ENCODE measurements at regions not wholly inside any gene's neighbourhood (a gene's known extent, or its start where the extent isn't known, plus 50 kb on each side); places are given as distances from the start of the nearest gene placed in this dataset.

GRCh38 chr1:164477343-164477742, 81.6 kb upstream of the PBX1 start:
- H3K4me3 Mint-ChIP-seq = no peak overlapping the region
- TF ChIP-seq E2F1 (CRISPR knock-in tag; IDR thresholded peaks at IDR 0.05) = no peak
- TF ChIP-seq, protein P1, sequence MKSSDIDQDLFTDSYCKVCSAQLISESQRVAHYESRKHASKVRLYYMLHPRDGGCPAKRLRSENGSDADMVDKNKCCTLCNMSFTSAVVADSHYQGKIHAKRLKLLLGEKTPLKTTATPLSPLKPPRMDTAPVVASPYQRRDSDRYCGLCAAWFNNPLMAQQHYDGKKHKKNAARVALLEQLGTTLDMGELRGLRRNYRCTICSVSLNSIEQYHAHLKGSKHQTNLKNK (CRISPR knock-in tag; IDR thresholded peaks at IDR 0.05) = no peak
- peaks cover 15% of the 10 kb centered on the region for H3K4me1 Mint-ChIP-seq
- H3K36me3 Mint-ChIP-seq = no peaks in the 10 kb centered on the region
- H3K27ac Mint-ChIP-seq = no peak overlapping the region
- DNase-seq (ENCODE audit: low spot score) = no peak
- CTCF ChIA-PET = no interaction called here
- no peaks in the 10 kb centered on the region for H3K27me3 Mint-ChIP-seq (ENCODE audit: low read depth)
- POLR2A ChIA-PET = no interaction called here
- peaks cover 9% of the 10 kb centered on the region; the same call in 1 of the 2 replicates for H3K9me3 Mint-ChIP-seq
- ATAC-seq = peak; percentile 77

GRCh38 chr1:164479242-164479641, 79.7 kb upstream of the PBX1 start:
- no peak for TF ChIP-seq ZNF512 (CRISPR knock-in tag; IDR thresholded peaks at IDR 0.05; ENCODE audit: borderline replicate concordance)
- TF ChIP-seq MXD4 (CRISPR knock-in tag; IDR thresholded peaks at IDR 0.05; ENCODE audit: borderline replicate concordance) = no peak
- TF ChIP-seq TEAD1 (CRISPR knock-in tag; IDR thresholded peaks at IDR 0.05) = no peak
- TF ChIP-seq, protein P2, sequence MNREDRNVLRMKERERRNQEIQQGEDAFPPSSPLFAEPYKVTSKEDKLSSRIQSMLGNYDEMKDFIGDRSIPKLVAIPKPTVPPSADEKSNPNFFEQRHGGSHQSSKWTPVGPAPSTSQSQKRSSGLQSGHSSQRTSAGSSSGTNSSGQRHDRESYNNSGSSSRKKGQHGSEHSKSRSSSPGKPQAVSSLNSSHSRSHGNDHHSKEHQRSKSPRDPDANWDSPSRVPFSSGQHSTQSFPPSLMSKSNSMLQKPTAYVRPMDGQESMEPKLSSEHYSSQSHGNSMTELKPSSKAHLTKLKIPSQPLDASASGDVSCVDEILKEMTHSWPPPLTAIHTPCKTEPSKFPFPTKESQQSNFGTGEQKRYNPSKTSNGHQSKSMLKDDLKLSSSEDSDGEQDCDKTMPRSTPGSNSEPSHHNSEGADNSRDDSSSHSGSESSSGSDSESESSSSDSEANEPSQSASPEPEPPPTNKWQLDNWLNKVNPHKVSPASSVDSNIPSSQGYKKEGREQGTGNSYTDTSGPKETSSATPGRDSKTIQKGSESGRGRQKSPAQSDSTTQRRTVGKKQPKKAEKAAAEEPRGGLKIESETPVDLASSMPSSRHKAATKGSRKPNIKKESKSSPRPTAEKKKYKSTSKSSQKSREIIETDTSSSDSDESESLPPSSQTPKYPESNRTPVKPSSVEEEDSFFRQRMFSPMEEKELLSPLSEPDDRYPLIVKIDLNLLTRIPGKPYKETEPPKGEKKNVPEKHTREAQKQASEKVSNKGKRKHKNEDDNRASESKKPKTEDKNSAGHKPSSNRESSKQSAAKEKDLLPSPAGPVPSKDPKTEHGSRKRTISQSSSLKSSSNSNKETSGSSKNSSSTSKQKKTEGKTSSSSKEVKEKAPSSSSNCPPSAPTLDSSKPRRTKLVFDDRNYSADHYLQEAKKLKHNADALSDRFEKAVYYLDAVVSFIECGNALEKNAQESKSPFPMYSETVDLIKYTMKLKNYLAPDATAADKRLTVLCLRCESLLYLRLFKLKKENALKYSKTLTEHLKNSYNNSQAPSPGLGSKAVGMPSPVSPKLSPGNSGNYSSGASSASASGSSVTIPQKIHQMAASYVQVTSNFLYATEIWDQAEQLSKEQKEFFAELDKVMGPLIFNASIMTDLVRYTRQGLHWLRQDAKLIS (CRISPR knock-in tag; IDR thresholded peaks at IDR 0.05; ENCODE audit: borderline replicate concordance) = no peak
- TF ChIP-seq TEAD4 (CRISPR knock-in tag; IDR thresholded peaks at IDR 0.05) = no peak
- TF ChIP-seq GTF2I (CRISPR knock-in tag; conservative IDR thresholded peaks at IDR 0.05) = no peak
- no peak for DNase-seq (ENCODE audit: low spot score)
- H3K27me3 Mint-ChIP-seq (ENCODE audit: low read depth) = no peaks in the 10 kb centered on the region
- no peak overlapping the region for H3K4me3 Mint-ChIP-seq
- CTCF ChIA-PET = no interaction called here
- POLR2A ChIA-PET = no interaction called here
- no peaks in the 10 kb centered on the region for H3K36me3 Mint-ChIP-seq
- peaks cover 15% of the 10 kb centered on the region for H3K4me1 Mint-ChIP-seq
- peaks cover 9% of the 10 kb centered on the region; the same call in 1 of the 2 replicates for H3K9me3 Mint-ChIP-seq
- no peak overlapping the region for H3K27ac Mint-ChIP-seq
- no peak for ATAC-seq

GRCh38 chr1:164480285-164480907, 78.6 kb upstream of the PBX1 start:
- Mint-ChIP-seq H3K36me3 (no peaks in the 10 kb centered on the region), H3K4me1 (peaks cover 21% of the 10 kb centered on the region), H3K9me3 (0 out of 2 replicates have a peak, but pooled peaks cover 3% of the 10 kb centered on the region), H3K27me3 (ENCODE audit: low read depth) (no peaks in the 10 kb centered on the region), H3K27ac (no peak overlapping the region), H3K4me3 (no peak overlapping the region)
- no peak for ATAC-seq
- no peak for DNase-seq (ENCODE audit: low spot score)
- CTCF ChIA-PET = no interaction called here
- TF ChIP-seq MXD4 (CRISPR knock-in tag; IDR thresholded peaks at IDR 0.05; ENCODE audit: borderline replicate concordance) (no peak), MYBL2 (CRISPR knock-in tag; IDR thresholded peaks at IDR 0.05) (no peak), IRF2 (CRISPR knock-in tag; IDR thresholded peaks at IDR 0.05; ENCODE audit: borderline replicate concordance, low read depth) (no peak), GABPB1 (CRISPR knock-in tag; IDR thresholded peaks at IDR 0.05) (no peak), CREB1 (CRISPR knock-in tag; IDR thresholded peaks at IDR 0.05) (no peak)
- POLR2A ChIA-PET = no interaction called here

DNA sequence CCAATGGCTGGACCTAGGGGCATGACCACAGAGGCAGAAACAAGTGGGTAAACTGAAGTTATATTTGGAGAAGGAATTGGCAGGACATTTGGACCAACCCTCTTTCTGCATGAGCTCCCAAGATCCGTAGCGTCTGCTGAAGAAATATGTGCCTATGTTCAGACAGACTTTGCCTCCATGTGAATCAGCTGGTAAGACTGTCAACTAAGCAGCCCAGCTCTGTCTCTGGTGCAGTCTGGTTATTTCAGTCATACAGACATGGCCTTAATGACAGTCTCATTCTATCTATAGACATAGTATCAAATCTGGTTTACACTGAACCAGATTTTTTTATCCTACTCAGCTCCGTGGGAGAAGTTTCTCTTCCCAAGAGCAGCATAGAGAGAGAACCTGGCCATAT, 63.1 kb upstream of the PBX1 start:
- ChIA-PET POLR2A (no interaction called here), CTCF (no interaction called here)
- Mint-ChIP-seq H3K4me3 (no peak overlapping the region), H3K36me3 (no peaks in the 10 kb centered on the region), H3K27me3 (ENCODE audit: low read depth) (no peaks in the 10 kb centered on the region), H3K27ac (no peak overlapping the region), H3K4me1 (peaks cover 4% of the 10 kb centered on the region; the same call in 1 of the 2 replicates), H3K9me3 (peaks cover 1% of the 10 kb centered on the region)
- DNase-seq (ENCODE audit: low spot score) (no peak), ATAC-seq (no peak)
- TF ChIP-seq SMAD3 (CRISPR knock-in tag; IDR thresholded peaks at IDR 0.05; ENCODE audit: borderline replicate concordance) = no peak
- no peak for TF ChIP-seq IRF2 (CRISPR knock-in tag; IDR thresholded peaks at IDR 0.05; ENCODE audit: borderline replicate concordance, low read depth)
- TF ChIP-seq MYBL2 (CRISPR knock-in tag; IDR thresholded peaks at IDR 0.05) = no peak
- no peak for TF ChIP-seq ESRRA (CRISPR knock-in tag; IDR thresholded peaks at IDR 0.05; ENCODE audit: borderline replicate concordance)
- TF ChIP-seq ZNF671 (CRISPR knock-in tag; IDR thresholded peaks at IDR 0.05) = no peak
- TF ChIP-seq TEAD1 (CRISPR knock-in tag; IDR thresholded peaks at IDR 0.05) = no peak
- TF ChIP-seq FOXK1 (CRISPR knock-in tag; IDR thresholded peaks at IDR 0.05) = no peak
- no peak for TF ChIP-seq JAZF1 (CRISPR knock-in tag; IDR thresholded peaks at IDR 0.05)
- no peak for TF ChIP-seq NR2C2 (CRISPR knock-in tag; IDR thresholded peaks at IDR 0.05)
- TF ChIP-seq ZNF423 (CRISPR knock-in tag; IDR thresholded peaks at IDR 0.05) = no peak
- TF ChIP-seq, protein P3, sequence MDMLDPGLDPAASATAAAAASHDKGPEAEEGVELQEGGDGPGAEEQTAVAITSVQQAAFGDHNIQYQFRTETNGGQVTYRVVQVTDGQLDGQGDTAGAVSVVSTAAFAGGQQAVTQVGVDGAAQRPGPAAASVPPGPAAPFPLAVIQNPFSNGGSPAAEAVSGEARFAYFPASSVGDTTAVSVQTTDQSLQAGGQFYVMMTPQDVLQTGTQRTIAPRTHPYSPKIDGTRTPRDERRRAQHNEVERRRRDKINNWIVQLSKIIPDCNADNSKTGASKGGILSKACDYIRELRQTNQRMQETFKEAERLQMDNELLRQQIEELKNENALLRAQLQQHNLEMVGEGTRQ (CRISPR knock-in tag; IDR thresholded peaks at IDR 0.05) = no peak
- TF ChIP-seq ZBTB21 (CRISPR knock-in tag; IDR thresholded peaks at IDR 0.05; ENCODE audit: borderline replicate concordance) = no peak

Data from WTC11 (cell line).